Limb (tissue), 2 donors: ENCODE measurements at regions not wholly inside any gene's neighbourhood (a gene's known extent, or its start where the extent isn't known, plus 50 kb on each side); places are given as distances from the start of the nearest gene placed in this dataset.

Source experiments
- DNase-seq, 2 donors: peaks; one replicate each; pipeline ENCODE4 v3.0.0-alpha.2; 2016; ENCODE audit errors: extremely low spot score in 2 of 2

GRCh38 chr5:56350597-56351170 is 117.6 kb upstream of the ANKRD55 start:
- no peak for DNase-seq

- no peak for DNase-seq
Measured at GRCh38 chr5:56350011-56350596, 117.0 kb upstream of the ANKRD55 start.

- no peak for DNase-seq
Measured at GRCh38 chr5:56349461-56349860, 116.3 kb upstream of the ANKRD55 start.

- no peak for DNase-seq
Measured at GRCh38 chr5:56346741-56347535, 113.8 kb upstream of the ANKRD55 start.

- no peak for DNase-seq
Measured at GRCh38 chr5:56346044-56346710, 113.0 kb upstream of the ANKRD55 start.

GRCh38 chr5:56345352-56345751 is 112.2 kb upstream of the ANKRD55 start:
- DNase-seq = no peak

GRCh38 chr5:56344594-56344993 is 111.5 kb upstream of the ANKRD55 start:
- no peak for DNase-seq

- DNase-seq = no peak
Measured at GRCh38 chr5:56343988-56344387, 110.9 kb upstream of the ANKRD55 start.

- DNase-seq = no peak
Measured at GRCh38 chr5:56342616-56343015, 109.5 kb upstream of the ANKRD55 start.

GRCh38 chr5:56340196-56340980 is 107.3 kb upstream of the ANKRD55 start:
- DNase-seq = no peak

GRCh38 chr5:56339732-56340131 is 106.6 kb upstream of the ANKRD55 start:
- DNase-seq = no peak

GRCh38 chr5:56337715-56338319 is 104.7 kb upstream of the ANKRD55 start:
- no peak for DNase-seq

- DNase-seq = no peak
Measured at GRCh38 chr5:56335212-56335611, 102.1 kb upstream of the ANKRD55 start.

- DNase-seq = no peak
Measured at GRCh38 chr5:56330806-56331205, 97.7 kb upstream of the ANKRD55 start.

GRCh38 chr5:56330167-56330566 is 97.0 kb upstream of the ANKRD55 start:
- DNase-seq = no peak

- DNase-seq = no peak
Measured at GRCh38 chr5:56329652-56330051, 96.5 kb upstream of the ANKRD55 start.

- DNase-seq = no peak
Measured at GRCh38 chr5:56328753-56329560, 95.8 kb upstream of the ANKRD55 start.

- DNase-seq = no peak
Measured at GRCh38 chr5:56327809-56328208, 94.7 kb upstream of the ANKRD55 start.

- DNase-seq = no peak
Measured at GRCh38 chr5:56326770-56327169, 93.6 kb upstream of the ANKRD55 start.

GRCh38 chr5:56326116-56326515 is 93.0 kb upstream of the ANKRD55 start:
- no peak for DNase-seq
